B cell (primary cell): ENCODE measurements at regions not wholly inside any gene's neighbourhood (a gene's known extent, or its start where the extent isn't known, plus 50 kb on each side); places are given as distances from the start of the nearest gene placed in this dataset.
"Not testable (repeated sequence)": the region's sequence is repeated elsewhere in the genome, so short reads cannot be mapped to it uniquely, and the experiment has no call there.

Experiments
- ATAC-seq: fragments of 200-7000 bp; cut with Tn5 transposase; one replicate; pipeline ENCODE4 v1.10.0; 2021; ENCODE audit warnings: low read depth, mild to moderate bottlenecking, moderate number of reproducible peaks, moderate library complexity
- CTCF ChIA-PET: fragments of 350-600 bp; sonication (Branson Sonifier 250); formaldehyde crosslinking; loops from one replicate; lab custom pipeline; 2021; ENCODE audit warnings: antibody characterized with exemption, inconsistent platforms; lab: Charles Lee
- POLR2A ChIA-PET: fragments of 350-600 bp; sonication (Branson Sonifier 250); formaldehyde crosslinking; loops from one replicate; lab custom pipeline; 2021; ENCODE audit warnings: antibody characterized with exemption; lab: Charles Lee
- DNase-seq: peaks from one replicate; pipeline ENCODE4 v3.0.0; 2013
- H2AFZ ChIP-seq: 2 replicates; pipeline ENCODE4 v1.6.1; 2012; ENCODE audit warnings: mild to moderate bottlenecking, low read depth, low read length; ENCODE audit not compliant: insufficient read depth, poor library complexity, severe bottlenecking
- H3K27ac ChIP-seq, 2 donors: 1 replicate in 1 of 2; 2 replicates in 1 of 2; pipeline ENCODE4 v1.5.1; 2012 to 2013; ENCODE audit warnings: low read length in 2 of 2, mild to moderate bottlenecking in 2 of 2, moderate library complexity in 1 of 2
- H3K27me3 ChIP-seq, 4 experiments: fragments of 200-600 bp in 1 of 4; sonication (generic) in 1 of 4; replicated peaks in 1 of 4; 1 replicate in 2 of 4; 2 replicates in 2 of 4; pipeline versions ENCODE4 v1.6.1 to v1.7.0; 2013 to 2016; ENCODE audit warnings: low read length in 3 of 4, mild to moderate bottlenecking in 2 of 4, mixed read lengths in 1 of 4, moderate library complexity in 1 of 4; ENCODE audit not compliant: insufficient read depth in 4 of 4, control insufficient read depth in 3 of 4; ENCODE audit errors: control extremely low read depth in 1 of 4
- H3K36me3 ChIP-seq, 2 experiments: replicated peaks in 1 of 2; 1 replicate in 1 of 2; 2 replicates in 1 of 2; pipeline versions ENCODE4 v1.6.1 to v1.7.1; 2013; ENCODE audit warnings: low read length in 1 of 2; ENCODE audit not compliant: insufficient read depth in 2 of 2, control insufficient read depth in 1 of 2; ENCODE audit errors: control extremely low read depth in 1 of 2, extremely low read depth in 1 of 2
- H3K4me1 ChIP-seq, 2 donors: fragments of 200-600 bp in 1 of 2; sonication (generic) in 1 of 2; 1 replicate in 1 of 2; 2 replicates in 1 of 2; pipeline versions ENCODE4 v1.5.1 to v1.6.1; 2013 to 2017; ENCODE audit warnings: low read length in 2 of 2; ENCODE audit not compliant: control insufficient read depth in 2 of 2, insufficient read depth in 2 of 2
- H3K4me2 ChIP-seq: replicated peaks from 2 replicates; pipeline ENCODE3; 2012; ENCODE audit warnings: mild to moderate bottlenecking, low read depth, low read length; ENCODE audit not compliant: poor library complexity, severe bottlenecking
- H3K4me3 ChIP-seq, 5 experiments: fragments of 200-600 bp in 1 of 5; sonication (generic) in 1 of 5; 1 replicate in 3 of 5; 2 replicates in 2 of 5; pipeline versions ENCODE4 v1.5.1 to v1.7.0; 2011 to 2016; ENCODE audit warnings: low read length in 4 of 5, mild to moderate bottlenecking in 4 of 5, low read depth in 2 of 5, control low read depth in 1 of 5, moderate library complexity in 1 of 5; ENCODE audit not compliant: insufficient read depth in 1 of 5; ENCODE audit errors: control extremely low read depth in 1 of 5, extremely low read depth in 1 of 5
- H3K79me2 ChIP-seq: fragments of 200-600 bp; sonication (generic); one replicate; pipeline ENCODE4 v1.6.0; 2016; ENCODE audit warnings: low read length; ENCODE audit not compliant: control insufficient read depth, insufficient read depth
- H3K9ac ChIP-seq: fragments of 200-600 bp; sonication (generic); 2 replicates; pipeline ENCODE4 v1.6.1; 2017; ENCODE audit warnings: mild to moderate bottlenecking, low read length, moderate library complexity
- H3K9me3 ChIP-seq, 3 donors: one replicate each; pipeline versions ENCODE4 v1.6.1 to v1.7.1; 2013; ENCODE audit warnings: low read length in 2 of 3; ENCODE audit not compliant: control insufficient read depth in 2 of 3, insufficient read depth in 1 of 3; ENCODE audit errors: control extremely low read depth in 1 of 3
- H4K20me1 ChIP-seq: 2 replicates; pipeline ENCODE4 v1.6.0; 2012; ENCODE audit warnings: mild to moderate bottlenecking, low read length; ENCODE audit not compliant: insufficient read depth, control insufficient read depth, poor library complexity, severe bottlenecking
- H3K27ac Mint-ChIP-seq: one replicate; pipeline ENCODE4 v1.8.0; 2021; ENCODE audit warnings: mixed read lengths
- H3K27me3 Mint-ChIP-seq: one replicate; pipeline ENCODE4 v1.8.0; 2021; ENCODE audit warnings: mixed read lengths
- H3K4me1 Mint-ChIP-seq: one replicate; pipeline ENCODE4 v1.8.0; 2021; ENCODE audit warnings: mixed read lengths
- H3K4me3 Mint-ChIP-seq: one replicate; pipeline ENCODE4 v1.8.0; 2021; ENCODE audit warnings: mixed read lengths
- H3K9me3 Mint-ChIP-seq: one replicate; pipeline ENCODE4 v1.8.0; 2022; ENCODE audit warnings: mixed read lengths; ENCODE audit not compliant: insufficient read depth
- EZH2 ChIP-seq: IDR thresholded peaks from 2 replicates; pipeline ENCODE4 v1.6.1; 2012; ENCODE audit warnings: borderline replicate concordance, low read depth, mild to moderate bottlenecking, moderate library complexity, low read length; ENCODE audit not compliant: insufficient read depth, poor library complexity, severe bottlenecking
- WGBS: methylation state at CpG from one replicate; pipeline ENCODE4 v1.1.5; 2013; ENCODE audit warnings: missing lambda C conversion rate; ENCODE audit not compliant: insufficient coverage; 5-methylcytosine and 5-hydroxymethylcytosine counted together
- intact Hi-C: fragments of 100-400 bp; cut with micrococcal nuclease; formaldehyde crosslinking; loops from one replicate; pipeline ENCODE4 v1.10.0; 2022
- TF ChIP-seq, protein P1 (sequence below): fragments of 200-600 bp; IDR thresholded peaks from one replicate; pipeline ENCODE4 v1.8.0; 2022; ENCODE audit warnings: antibody characterized with exemption, mild to moderate bottlenecking

DNA sequence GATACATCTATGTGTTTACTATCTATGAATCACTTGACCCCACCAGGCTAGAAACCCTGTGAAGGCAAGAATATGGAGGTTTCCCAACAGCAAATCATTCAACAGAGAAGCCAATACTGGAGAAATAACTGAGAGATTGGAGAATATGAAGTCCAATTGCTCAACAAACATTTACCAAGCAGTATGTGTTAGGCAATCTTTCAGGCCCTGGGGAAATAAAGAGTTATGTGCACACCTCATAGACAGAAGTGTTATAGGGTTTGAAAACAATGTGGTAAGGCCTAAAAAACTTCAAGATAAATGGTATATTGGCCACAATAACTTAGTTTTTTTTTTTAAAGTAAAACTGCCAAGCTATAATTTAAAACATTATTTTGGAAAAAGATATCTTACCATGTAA is 1245.8 kb downstream of the CDH11 start:
- ATAC-seq (no peak), DNase-seq (no peak)
- H3K9ac ChIP-seq = no peak overlapping the region
- H3K4me3 Mint-ChIP-seq = no peak overlapping the region
- H3K9me3 ChIP-seq = no peaks in the 10 kb centered on the region
- ChIA-PET POLR2A (no interaction called here), CTCF (no interaction called here)
- H3K9me3 Mint-ChIP-seq = peaks cover 1% of the 10 kb centered on the region
- no peaks in the 10 kb centered on the region for H3K36me3 ChIP-seq
- no peak overlapping the region for H3K27ac Mint-ChIP-seq
- no peak overlapping the region for H2AFZ ChIP-seq
- H3K4me2 ChIP-seq = no peak overlapping the region
- no peaks in the 10 kb centered on the region for H3K27me3 Mint-ChIP-seq
- no peaks in the 10 kb centered on the region for H4K20me1 ChIP-seq
- H3K4me3 ChIP-seq = no peak overlapping the region
- H3K79me2 ChIP-seq = no peaks in the 10 kb centered on the region
- H3K27ac ChIP-seq = no peak overlapping the region
- TF ChIP-seq EZH2 = no peak
- TF ChIP-seq, protein P1, sequence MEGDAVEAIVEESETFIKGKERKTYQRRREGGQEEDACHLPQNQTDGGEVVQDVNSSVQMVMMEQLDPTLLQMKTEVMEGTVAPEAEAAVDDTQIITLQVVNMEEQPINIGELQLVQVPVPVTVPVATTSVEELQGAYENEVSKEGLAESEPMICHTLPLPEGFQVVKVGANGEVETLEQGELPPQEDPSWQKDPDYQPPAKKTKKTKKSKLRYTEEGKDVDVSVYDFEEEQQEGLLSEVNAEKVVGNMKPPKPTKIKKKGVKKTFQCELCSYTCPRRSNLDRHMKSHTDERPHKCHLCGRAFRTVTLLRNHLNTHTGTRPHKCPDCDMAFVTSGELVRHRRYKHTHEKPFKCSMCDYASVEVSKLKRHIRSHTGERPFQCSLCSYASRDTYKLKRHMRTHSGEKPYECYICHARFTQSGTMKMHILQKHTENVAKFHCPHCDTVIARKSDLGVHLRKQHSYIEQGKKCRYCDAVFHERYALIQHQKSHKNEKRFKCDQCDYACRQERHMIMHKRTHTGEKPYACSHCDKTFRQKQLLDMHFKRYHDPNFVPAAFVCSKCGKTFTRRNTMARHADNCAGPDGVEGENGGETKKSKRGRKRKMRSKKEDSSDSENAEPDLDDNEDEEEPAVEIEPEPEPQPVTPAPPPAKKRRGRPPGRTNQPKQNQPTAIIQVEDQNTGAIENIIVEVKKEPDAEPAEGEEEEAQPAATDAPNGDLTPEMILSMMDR = no peak
- intact Hi-C loops = no loop called here
- no peaks in the 10 kb centered on the region for H3K27me3 ChIP-seq
- no peaks in the 10 kb centered on the region for H3K4me1 Mint-ChIP-seq
- H3K4me1 ChIP-seq = no peaks in the 10 kb centered on the region

GRCh38 chr16:63860700-63861099 is 1261.2 kb downstream of the CDH11 start:
- H3K9ac ChIP-seq, intact Hi-C loops: not testable (repeated sequence)

More at GRCh38 chr16:63860700-63861099, 1261.2 kb downstream of the CDH11 start:
- CTCF ChIA-PET, POLR2A ChIA-PET, H3K27me3 ChIP-seq, H3K4me3 Mint-ChIP-seq, H3K27ac Mint-ChIP-seq, H3K4me2 ChIP-seq, DNase-seq, H3K4me3 ChIP-seq, H3K4me1 ChIP-seq, ATAC-seq, H3K27me3 Mint-ChIP-seq, H3K4me1 Mint-ChIP-seq, H3K36me3 ChIP-seq, H3K27ac ChIP-seq, H2AFZ ChIP-seq, H3K9me3 Mint-ChIP-seq, H3K79me2 ChIP-seq, H4K20me1 ChIP-seq: not testable (repeated sequence)
- WGBS = 86% methylated on average over 12 of the region's 20 CpGs
- H3K9me3 ChIP-seq = peaks cover 0 to 12% (median 0%) of the 10 kb centered on the region in 3 donors
